KOPT-K1 (cell line): ENCODE measurements at regions not wholly inside any gene's neighbourhood (a gene's known extent, or its start where the extent isn't known, plus 50 kb on each side); places are given as distances from the start of the nearest gene placed in this dataset.
"Not testable (repeated sequence)": the region's sequence is repeated elsewhere in the genome, so short reads cannot be mapped to it uniquely, and the experiment has no call there.

Experiments used
- H3K27ac ChIP-seq: fragments of 200-600 bp; sonication (generic); 2 replicates; pipeline ENCODE4 v1.5.1; 2016; ENCODE audit warnings: antibody characterized with exemption, mild to moderate bottlenecking, low read depth, low read length; ENCODE audit not compliant: poor library complexity, severe bottlenecking
- H3K36me3 ChIP-seq: fragments of 200-600 bp; sonication (generic); 2 replicates; pipeline ENCODE4 v1.5.1; 2017; ENCODE audit warnings: antibody characterized with exemption, mild to moderate bottlenecking, low read length, moderate library complexity; ENCODE audit not compliant: insufficient read depth
- H3K9me3 ChIP-seq: fragments of 200-600 bp; sonication (generic); 2 replicates; pipeline ENCODE4 v1.5.1; 2017; ENCODE audit warnings: antibody characterized with exemption, low read length, mild to moderate bottlenecking; ENCODE audit not compliant: insufficient read depth, poor library complexity, severe bottlenecking

DNA sequence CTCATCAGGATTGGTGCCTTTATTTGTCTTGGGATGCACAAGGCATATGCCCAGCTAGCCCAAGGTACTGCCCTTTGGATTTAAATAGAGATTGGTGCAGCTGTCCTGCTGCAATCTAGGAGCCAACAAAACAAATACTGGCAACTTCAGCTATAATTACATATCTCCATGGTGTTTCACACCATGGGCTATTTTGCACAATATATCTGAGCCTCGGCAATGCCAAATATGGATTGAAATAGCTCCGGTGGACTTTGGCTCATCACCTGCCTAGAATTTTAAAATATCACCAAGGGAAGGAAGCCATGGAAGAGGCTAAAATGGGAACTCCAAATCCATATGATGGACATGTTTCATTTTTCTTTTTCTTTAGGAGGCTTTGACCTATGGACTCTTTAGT is 367.8 kb upstream of the UMPS start:
- Histone ChIP-seq H3K36me3 (no peaks in the 10 kb centered on the region), H3K27ac (no peak overlapping the region), H3K9me3 (no peaks in the 10 kb centered on the region)

DNA sequence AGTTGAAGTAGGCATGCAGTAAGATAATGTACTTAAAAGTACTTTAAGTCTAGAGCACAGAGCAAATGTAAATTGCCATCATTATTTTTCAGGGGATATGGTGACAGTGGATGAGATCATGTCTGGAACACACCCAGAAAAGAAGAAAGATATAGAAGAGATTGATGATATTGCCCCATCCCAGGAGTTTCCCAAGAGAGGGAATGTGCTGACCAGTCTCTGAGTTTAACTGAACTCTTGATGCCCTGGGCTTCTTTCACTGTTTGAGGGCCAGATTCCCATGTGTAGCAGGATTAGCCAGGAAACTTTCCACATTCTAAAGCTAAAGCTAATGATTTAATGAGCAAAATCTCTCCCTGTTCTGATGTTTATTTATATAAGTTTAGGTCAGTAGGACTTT is 366.8 kb upstream of the UMPS start:
- Histone ChIP-seq H3K36me3 (no peaks in the 10 kb centered on the region), H3K9me3 (no peaks in the 10 kb centered on the region), H3K27ac (no peak overlapping the region)

DNA sequence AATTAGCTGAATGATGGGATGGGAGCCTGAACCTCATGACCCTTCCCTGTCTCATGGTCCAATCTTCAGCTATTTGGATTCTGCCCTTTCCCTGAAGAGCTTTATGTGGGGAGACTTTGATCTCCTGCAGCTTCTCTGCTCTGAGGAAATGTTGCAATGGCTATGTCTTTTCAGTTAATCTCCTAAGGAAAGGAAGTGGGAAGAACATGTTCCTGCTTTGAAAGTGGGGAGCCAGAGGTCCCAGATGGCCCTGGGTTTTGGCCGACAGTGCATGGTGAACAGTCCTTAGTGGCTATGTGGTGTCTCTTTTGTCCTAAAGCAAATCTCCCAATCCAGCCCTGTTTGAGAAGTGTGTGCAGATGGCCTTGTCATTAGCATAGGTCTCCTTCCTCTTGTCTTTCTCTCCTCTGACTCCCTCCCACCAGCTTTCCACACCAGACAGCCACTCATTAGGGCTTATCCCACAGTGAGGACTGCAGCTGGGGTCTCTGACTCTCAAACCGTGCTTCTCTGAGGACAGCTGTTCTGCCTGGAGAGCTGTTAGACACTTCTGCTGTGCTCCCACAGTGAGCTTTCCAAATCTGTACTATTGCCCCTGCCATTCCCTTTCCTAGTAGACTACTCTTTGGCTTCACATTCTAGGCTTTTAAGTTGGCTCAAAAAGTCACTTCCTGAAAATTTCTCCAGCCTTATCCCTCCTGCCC is 365.8 kb upstream of the UMPS start:
- H3K27ac ChIP-seq: no peak overlapping the region
- no peaks in the 10 kb centered on the region for H3K36me3 ChIP-seq
- H3K9me3 ChIP-seq: no peaks in the 10 kb centered on the region

DNA sequence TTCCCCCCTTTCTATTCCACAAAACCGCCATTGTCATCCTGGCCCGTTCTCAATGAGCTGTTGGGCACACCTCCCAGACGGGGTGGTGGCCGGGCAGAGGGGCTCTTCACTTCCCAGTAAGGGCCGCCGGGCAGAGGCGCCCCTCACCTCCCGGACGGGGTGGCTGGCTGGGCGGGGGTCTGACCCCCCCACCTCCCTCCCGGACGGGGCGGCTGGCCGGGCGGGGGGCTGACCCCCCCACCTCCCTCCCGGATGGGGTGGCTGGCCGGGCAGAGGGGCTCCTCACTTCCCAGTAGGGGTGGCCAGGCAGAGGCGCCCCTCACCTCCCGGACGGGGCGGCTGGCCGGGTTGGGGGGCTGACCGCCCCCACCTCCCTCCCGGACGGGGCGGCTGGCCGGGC is 363.6 kb upstream of the UMPS start:
- H3K27ac ChIP-seq, H3K36me3 ChIP-seq, H3K9me3 ChIP-seq: not testable (repeated sequence)

DNA sequence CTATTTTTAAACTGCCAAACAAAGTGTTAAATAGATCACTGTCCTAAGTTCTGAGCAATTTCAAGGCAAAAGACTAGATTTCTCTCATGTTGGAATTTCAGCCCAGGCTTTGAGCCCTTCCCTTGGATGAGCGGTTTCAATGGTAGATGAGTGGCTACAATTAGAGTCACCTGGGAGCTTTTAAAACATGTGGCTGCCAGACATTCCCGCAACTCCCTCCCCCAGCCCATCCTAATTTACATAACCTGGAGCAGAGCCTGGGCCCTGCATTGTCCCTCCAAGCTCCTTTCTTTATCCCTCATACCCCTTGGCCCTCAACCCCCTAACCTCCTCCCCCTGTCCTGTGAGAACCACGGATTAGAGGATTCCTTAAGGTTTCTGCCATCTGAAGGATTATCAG is 357.5 kb upstream of the UMPS start:
- H3K9me3 ChIP-seq: no peaks in the 10 kb centered on the region
- H3K27ac ChIP-seq: no peak overlapping the region
- no peaks in the 10 kb centered on the region for H3K36me3 ChIP-seq

DNA sequence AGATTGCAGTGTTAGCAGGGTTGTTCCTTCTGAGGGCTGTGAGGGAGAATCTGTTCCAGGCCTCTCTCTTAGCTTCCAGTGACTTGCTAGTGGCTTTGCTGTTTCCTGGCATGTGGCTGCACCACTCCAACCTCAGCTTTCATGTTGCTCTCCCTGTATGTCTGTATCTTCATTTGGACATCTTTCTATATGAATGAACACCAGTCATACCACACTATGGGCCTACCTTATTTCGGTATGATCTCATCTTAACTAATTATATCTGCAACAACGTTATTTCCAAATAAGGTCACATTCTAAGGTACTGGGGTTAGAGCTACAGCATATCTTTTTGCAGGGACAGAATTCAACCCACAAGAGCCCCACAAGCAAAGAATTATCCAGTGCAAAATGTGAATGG is 356.7 kb upstream of the UMPS start:
- no peaks in the 10 kb centered on the region for H3K36me3 ChIP-seq
- H3K9me3 ChIP-seq: no peaks in the 10 kb centered on the region
- no peak overlapping the region for H3K27ac ChIP-seq

DNA sequence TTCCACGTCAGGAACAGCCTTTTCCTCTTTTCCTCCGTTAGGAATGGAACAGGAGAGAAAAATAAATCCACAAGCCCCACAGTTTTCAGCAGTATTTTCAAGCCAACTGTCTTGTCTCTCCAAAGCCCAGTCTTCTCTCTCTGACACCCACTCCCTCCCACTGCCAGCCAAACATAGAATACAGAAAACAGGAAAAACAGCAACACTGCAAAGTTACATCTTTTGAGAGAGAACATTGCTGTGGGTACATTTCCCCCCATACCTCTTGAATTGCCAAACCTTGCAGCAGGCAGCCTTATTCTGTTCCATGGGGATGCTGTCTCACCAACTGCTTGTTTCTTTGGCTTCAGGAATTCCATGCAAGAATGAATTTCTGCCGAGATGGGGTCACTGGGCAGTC is 355.7 kb upstream of the UMPS start:
- Histone ChIP-seq H3K9me3 (no peaks in the 10 kb centered on the region), H3K36me3 (no peaks in the 10 kb centered on the region), H3K27ac (no peak overlapping the region)

DNA sequence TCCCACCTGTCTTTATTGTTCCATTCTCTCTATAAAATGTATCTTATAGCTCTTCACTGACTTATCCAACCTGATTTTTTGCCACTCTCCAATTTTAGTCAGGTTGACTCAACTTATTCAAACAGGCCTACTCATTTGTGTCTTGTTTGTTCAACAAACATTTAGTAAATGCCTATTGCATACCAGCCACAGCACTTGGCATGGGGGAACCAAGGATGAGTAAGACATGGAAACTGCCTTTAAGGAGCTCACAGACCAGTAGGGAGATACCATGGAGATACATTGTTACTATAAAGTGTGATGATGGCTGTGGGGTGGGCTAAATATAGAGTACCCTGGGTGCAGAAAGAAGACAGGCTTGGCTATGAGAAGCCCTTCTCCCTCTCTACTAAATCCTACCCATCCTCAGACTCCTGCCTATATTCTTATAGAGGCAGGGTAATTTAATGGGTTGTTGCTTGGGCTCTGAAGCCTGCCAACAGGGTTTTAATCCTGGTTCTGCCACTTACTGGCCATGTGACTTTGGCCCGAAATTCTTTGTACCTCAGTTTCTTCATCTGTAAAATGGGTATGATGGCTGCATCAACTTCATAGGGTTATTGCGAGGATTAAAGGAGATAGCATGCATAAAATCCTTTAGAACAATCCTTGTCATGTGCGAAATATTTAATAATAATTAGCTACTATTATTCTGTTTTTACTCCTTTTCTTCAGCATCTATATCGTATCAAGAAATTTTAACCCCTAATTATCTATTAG is 348.5 kb upstream of the UMPS start:
- Histone ChIP-seq H3K27ac (no peak overlapping the region), H3K36me3 (no peaks in the 10 kb centered on the region), H3K9me3 (no peaks in the 10 kb centered on the region)

DNA sequence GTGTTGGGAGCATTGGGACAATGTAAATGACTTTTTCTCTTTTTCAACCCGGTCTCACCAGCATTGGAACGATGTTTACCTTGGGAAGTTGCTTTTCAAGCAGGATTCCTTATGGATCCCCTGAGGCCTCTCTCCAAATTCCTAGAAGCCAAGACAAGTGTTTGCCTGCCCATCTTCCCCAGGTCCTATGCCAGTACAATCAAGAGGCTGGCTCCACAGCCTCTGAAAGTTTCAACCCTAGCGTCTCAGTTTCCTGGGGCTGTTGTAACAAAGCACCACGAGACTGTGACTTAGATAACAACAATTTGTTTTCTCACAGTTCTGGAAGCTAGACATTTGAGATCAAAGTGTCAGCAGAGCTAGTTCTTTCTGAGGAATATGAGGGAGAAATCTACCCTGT is 347.2 kb upstream of the UMPS start:
- no peak overlapping the region for H3K27ac ChIP-seq
- H3K36me3 ChIP-seq: no peaks in the 10 kb centered on the region
- no peaks in the 10 kb centered on the region for H3K9me3 ChIP-seq

DNA sequence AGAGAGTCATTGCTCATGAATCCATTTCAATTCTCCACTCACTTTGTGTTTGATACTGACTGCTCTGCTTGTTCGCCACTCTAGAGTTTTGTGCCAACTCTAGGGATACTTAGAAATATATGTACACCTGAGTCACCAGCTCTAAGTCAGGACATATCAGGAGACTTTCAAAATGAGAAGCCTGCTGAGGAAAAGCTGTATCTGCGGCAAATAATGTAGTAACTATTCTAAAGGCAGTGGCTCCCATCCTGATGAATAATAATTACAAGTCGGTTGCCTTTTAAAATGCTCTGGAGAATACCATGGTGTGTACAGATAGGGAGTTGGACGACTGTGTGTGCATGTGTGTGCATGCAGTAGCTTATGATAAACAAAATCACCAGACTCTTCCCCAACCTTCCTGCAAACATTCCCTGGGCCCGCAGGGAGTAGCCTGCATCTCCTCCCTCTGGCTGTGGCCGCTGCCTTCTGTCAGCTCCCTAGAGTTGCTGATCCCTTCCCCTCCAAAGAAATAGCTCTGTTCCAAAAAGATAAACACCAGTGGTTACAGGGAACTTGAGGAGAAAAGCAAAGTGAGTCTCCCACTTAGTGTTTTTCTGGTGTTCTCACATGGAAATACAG is 346.3 kb upstream of the UMPS start:
- no peaks in the 10 kb centered on the region for H3K9me3 ChIP-seq
- no peaks in the 10 kb centered on the region for H3K36me3 ChIP-seq
- H3K27ac ChIP-seq: no peak overlapping the region

DNA sequence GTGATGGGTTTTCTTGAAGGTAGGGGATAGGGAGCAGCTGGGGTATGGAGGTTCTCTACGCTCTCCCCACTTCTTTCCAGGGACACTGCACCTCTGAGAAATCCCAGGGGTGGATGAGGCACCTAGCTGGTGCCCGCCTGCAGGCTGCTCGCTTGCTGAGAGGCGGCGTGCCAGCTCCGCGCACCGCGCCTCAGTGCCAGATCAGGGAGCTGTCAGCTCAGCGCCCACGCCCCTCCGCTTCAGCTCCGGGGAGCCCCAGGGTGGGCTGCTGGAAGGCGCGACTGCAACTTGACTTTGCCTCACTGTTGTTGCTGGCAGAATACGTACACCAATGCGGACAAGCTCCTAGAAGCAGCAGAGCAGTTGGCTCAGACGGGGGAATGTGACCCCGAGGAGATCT is 345.7 kb upstream of the UMPS start:
- no peaks in the 10 kb centered on the region for H3K9me3 ChIP-seq
- H3K36me3 ChIP-seq: no peaks in the 10 kb centered on the region
- H3K27ac ChIP-seq: no peak overlapping the region

DNA sequence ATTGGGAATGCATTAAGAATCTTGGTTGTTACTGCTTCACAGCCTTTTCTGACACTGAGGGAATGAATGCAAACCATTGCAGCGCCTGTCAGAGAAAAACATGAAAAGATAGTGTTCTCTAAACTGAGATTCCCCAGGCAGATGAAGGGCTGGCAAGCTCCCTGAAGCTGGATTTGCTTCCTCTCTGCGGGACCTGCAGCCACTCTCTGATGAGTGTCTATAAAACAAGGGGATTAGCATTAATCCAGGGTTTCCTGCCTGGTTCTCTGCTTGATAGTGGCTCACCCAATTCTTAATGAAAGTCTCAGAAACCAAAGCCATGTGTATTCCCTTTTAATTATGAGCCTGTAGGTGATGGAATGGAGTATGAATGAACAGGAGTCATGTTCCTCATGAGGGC is 344.3 kb upstream of the UMPS start:
- Histone ChIP-seq H3K36me3 (no peaks in the 10 kb centered on the region), H3K27ac (no peak overlapping the region), H3K9me3 (no peaks in the 10 kb centered on the region)

DNA sequence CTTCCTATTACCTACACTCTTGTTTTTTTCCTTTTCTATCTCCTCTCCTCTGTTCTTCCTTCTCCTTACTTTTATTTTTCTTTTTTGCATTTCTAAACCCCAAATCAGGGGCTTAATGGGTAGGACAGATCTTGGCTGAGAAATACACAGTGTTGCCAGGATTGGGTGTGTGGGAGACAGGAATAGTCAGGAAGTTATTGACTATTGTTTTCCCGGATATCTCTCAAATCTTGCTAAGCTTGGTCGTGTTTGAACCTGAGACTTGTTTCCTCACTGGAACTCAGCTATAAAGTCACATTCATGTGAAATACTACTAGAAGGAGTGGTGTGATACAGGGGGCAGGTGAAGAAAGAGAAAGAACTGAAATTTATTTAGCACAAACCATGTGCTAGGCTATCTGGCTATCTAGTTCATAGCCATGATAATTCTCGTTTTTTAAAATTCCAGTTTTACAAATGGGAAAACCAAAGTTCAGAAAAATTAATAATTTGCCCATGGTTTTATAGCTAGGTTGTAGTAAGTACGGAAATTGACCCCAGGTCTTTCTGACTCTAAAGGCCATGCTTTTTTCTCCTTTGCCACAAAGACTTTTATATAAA is 343.2 kb upstream of the UMPS start:
- Histone ChIP-seq H3K36me3 (no peaks in the 10 kb centered on the region), H3K27ac (no peak overlapping the region), H3K9me3 (no peaks in the 10 kb centered on the region)

DNA sequence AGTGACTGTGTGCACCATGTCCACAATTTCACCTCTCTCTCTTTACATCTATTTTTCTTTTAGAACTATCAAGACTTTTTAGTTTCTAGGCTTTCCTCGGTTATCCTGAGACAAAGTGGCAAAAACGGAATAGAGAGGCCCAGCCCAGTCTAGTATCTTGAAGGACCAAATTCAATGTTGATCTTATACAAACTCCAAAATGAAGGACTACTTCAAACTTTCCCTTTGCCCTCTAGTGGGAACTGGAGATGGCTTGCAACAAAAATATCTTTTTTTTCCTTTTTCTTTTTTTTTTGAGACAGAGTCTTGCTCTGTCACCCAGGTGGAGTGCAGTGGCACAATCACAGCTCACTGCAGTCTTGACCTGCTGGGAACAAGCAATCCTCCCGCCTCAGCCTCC is 338.5 kb upstream of the UMPS start:
- no peaks in the 10 kb centered on the region for H3K36me3 ChIP-seq
- no peaks in the 10 kb centered on the region for H3K9me3 ChIP-seq
- H3K27ac ChIP-seq: no peak overlapping the region

DNA sequence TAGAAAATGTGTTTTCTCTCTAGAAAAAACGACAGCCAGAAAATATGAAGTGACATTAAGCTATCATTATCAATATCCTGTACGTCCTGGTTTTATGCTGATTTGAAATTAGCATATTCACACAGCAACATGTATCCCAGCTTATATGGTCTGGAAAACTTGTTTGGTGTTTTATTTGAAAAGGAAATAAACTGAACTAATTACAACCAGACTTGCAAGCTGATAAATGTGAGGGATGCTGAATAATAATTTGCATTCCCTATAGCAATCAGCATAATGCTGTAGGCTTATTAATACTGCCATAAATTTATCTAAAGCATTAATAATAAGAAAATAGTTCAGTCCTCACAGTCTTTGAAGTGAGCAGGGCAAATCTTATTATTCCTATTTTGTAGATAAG is 336.9 kb upstream of the UMPS start:
- Histone ChIP-seq H3K9me3 (no peaks in the 10 kb centered on the region), H3K36me3 (no peaks in the 10 kb centered on the region), H3K27ac (no peak overlapping the region)
